ENCODE measurements at regions not wholly inside any gene's neighbourhood (a gene's known extent, or its start where the extent isn't known, plus 50 kb on each side); places are given as distances from the start of the nearest gene placed in this dataset.
A peak's percentile ranks its signal among the peaks of the same experiment; 100 is the strongest.

DNA sequence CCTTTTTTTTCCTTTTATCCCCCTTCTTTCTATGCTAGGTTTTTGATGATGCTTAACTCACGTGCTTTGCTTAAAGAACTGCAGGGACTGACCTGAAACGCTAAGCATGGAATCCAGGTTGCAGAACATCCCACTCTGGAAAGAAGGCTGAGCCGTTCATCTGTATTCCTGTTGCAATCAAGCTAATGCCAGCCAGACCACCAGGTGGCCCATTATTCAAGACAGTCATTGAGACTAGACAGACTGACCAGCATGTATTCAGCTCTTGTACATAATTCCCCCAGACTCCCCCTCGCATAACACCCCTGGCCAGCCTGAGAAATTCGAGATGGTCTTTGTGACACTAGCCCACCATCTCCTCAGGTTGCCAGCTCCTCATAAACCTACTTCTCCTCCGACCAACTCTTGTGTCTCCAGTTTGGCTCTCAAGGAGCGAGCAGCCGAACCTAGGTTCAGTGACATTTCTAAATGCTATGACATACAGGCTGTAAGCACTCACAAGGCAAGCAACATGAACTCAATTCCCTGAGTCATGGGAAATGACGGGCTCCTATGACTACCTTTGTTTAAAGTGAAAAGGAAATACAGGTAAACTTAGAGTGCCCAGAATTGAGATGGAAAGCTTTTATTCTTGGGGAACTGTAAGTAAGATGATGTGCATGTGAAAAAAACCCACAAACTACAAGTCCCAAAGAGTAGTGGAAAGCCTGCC lies 309.3 kb upstream of the CDYL start:
- in situ Hi-C loops (cut with MboI; ENCODE audit: low pct_ligation_motif_present in 1 of 4, low pct_unique_long_range_greater_than_20kb in 1 of 4, low sequenced_read_pairs in 3 of 4) (no loop called here), intact Hi-C loops (cut with DNase I; ENCODE audit: low total_unique reads) (no loop called here)
- DNase-seq: no peak
- 75 to 88% methylated on average over 1 to 9 of the region's 9 CpGs for WGBS, 2 donors (ENCODE audit: low coverage in 1 of 2)
- Histone ChIP-seq H3K27ac (no peak overlapping the region), H3K36me3 (no peaks in the 10 kb centered on the region), H3K9me3 (peaks cover under 1 to 3% of the 10 kb centered on the region in 2 donors), H3K4me3 (no peak overlapping the region), H3K4me1 (no peaks in the 10 kb centered on the region), H3K27me3 (no peaks in the 10 kb centered on the region)
- TF ChIP-seq, protein P1, sequence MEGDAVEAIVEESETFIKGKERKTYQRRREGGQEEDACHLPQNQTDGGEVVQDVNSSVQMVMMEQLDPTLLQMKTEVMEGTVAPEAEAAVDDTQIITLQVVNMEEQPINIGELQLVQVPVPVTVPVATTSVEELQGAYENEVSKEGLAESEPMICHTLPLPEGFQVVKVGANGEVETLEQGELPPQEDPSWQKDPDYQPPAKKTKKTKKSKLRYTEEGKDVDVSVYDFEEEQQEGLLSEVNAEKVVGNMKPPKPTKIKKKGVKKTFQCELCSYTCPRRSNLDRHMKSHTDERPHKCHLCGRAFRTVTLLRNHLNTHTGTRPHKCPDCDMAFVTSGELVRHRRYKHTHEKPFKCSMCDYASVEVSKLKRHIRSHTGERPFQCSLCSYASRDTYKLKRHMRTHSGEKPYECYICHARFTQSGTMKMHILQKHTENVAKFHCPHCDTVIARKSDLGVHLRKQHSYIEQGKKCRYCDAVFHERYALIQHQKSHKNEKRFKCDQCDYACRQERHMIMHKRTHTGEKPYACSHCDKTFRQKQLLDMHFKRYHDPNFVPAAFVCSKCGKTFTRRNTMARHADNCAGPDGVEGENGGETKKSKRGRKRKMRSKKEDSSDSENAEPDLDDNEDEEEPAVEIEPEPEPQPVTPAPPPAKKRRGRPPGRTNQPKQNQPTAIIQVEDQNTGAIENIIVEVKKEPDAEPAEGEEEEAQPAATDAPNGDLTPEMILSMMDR (IDR thresholded peaks at IDR 0.05): no peak
- TF ChIP-seq POLR2A (IDR thresholded peaks at IDR 0.05) (no peak), POLR2AphosphoS5 (IDR thresholded peaks at IDR 0.05) (no peak), EP300 (IDR thresholded peaks at IDR 0.05; ENCODE audit: low read depth) (no peak)

DNA sequence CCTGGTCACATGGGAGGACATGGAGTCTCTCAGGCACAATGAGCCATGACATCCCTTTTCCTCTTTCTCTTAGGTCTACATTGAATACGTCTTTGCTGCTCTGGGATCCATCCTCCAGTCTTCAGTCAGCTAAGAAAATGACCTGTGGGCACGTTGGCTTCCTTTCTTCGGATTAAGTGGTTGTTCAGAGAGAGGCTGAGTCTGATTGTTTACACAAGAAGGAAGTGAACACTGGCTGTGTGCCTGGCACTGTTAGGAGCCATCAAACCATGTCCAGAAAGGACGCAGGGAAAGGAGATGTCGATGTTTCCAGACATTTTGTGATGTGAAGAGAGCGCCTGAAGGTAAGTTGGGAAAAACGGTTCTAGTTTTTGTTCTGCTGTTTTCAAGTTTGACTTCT lies 309.9 kb upstream of the CDYL start:
- Histone ChIP-seq H3K36me3 (no peaks in the 10 kb centered on the region), H3K27me3 (no peaks in the 10 kb centered on the region), H3K27ac (no peak overlapping the region), H3K4me3 (no peak overlapping the region), H3K9me3 (no peaks in the 10 kb centered on the region), H3K4me1 (no peaks in the 10 kb centered on the region)
- TF ChIP-seq, protein P1 (IDR thresholded peaks at IDR 0.05): no peak
- no peak for TF ChIP-seq POLR2A (IDR thresholded peaks at IDR 0.05)
- TF ChIP-seq EP300 (IDR thresholded peaks at IDR 0.05; ENCODE audit: low read depth): no peak
- no peak for TF ChIP-seq POLR2AphosphoS5 (IDR thresholded peaks at IDR 0.05)
- in situ Hi-C loops (cut with MboI; ENCODE audit: low pct_ligation_motif_present in 1 of 4, low pct_unique_long_range_greater_than_20kb in 1 of 4, low sequenced_read_pairs in 3 of 4) (no loop called here), intact Hi-C loops (cut with DNase I; ENCODE audit: low total_unique reads) (no loop called here)
- 31 to 36% methylated on average over 6 to 7 of the region's 7 CpGs for WGBS, 2 donors (ENCODE audit: low coverage in 1 of 2)
- peak; percentile 12 for DNase-seq

DNA sequence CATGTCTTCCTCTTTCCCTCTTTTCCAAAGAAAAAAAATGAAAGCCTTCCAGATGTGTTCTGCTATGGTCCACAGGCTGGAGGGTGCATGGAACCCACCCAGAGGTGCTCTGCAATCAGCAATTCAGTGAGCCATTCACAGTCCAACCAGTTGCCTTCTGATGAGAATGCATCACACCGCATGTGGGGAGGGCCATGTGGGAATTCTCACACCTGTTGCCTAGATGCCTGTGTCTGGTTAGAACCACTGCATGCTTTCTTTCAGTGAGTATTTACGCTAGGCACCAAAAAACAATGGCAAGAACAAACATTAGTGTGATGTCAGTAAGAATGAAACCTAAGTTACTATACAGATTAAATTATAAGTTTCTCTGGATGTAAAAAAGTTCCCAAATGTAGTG lies 311.6 kb upstream of the CDYL start:
- 81 to 88% methylated on average over 2 of the region's 2 CpGs for WGBS, 2 donors (ENCODE audit: low coverage in 1 of 2)
- Histone ChIP-seq H3K4me1 (peaks cover 0 to 7% (median 0%) of the 10 kb centered on the region in 4 donors), H3K4me3 (no peak overlapping the region), H3K27ac (no peak overlapping the region), H3K36me3 (no peaks in the 10 kb centered on the region), H3K9me3 (no peaks in the 10 kb centered on the region), H3K27me3 (no peaks in the 10 kb centered on the region)
- intact Hi-C loops (cut with DNase I; ENCODE audit: low total_unique reads) (no loop called here), in situ Hi-C loops (cut with MboI; ENCODE audit: low pct_ligation_motif_present in 1 of 4, low pct_unique_long_range_greater_than_20kb in 1 of 4, low sequenced_read_pairs in 3 of 4) (no loop called here)
- TF ChIP-seq, protein P1 (IDR thresholded peaks at IDR 0.05): no peak
- TF ChIP-seq EP300 (IDR thresholded peaks at IDR 0.05; ENCODE audit: low read depth): no peak
- no peak for TF ChIP-seq POLR2AphosphoS5 (IDR thresholded peaks at IDR 0.05)
- TF ChIP-seq POLR2A (IDR thresholded peaks at IDR 0.05): no peak
- no peak for DNase-seq

DNA sequence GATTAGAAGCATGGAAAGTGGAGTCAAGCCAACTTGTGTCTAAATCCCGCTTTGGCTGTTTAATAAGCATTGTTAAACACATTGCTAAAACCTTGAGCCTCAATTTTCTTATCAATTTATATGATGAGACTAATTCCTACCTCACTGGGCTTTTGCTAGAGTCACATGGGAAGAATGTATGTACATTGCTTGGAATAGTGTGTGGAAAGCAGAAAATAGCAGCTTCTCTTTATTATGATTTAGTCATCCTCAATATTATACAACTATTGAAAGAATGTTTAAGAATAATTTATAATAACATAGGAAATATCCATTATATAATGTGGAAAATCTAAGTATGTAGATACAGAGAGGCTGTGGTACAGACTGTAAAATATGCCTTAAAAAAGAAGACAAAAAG lies 313.0 kb upstream of the CDYL start:
- H3K36me3 ChIP-seq: no peaks in the 10 kb centered on the region
- in situ Hi-C loops (cut with MboI; ENCODE audit: low pct_ligation_motif_present in 1 of 4, low pct_unique_long_range_greater_than_20kb in 1 of 4, low sequenced_read_pairs in 3 of 4): no loop called here
- no peaks in the 10 kb centered on the region for H3K27me3 ChIP-seq
- no peak overlapping the region for H3K4me3 ChIP-seq
- no peak for DNase-seq
- 67 to 82% methylated on average over 1 of the region's 1 CpG for WGBS, 2 donors (ENCODE audit: low coverage in 1 of 2)
- peaks cover 0 to 7% (median 0%) of the 10 kb centered on the region in 4 donors for H3K4me1 ChIP-seq
- TF ChIP-seq EP300 (IDR thresholded peaks at IDR 0.05; ENCODE audit: low read depth) (no peak), POLR2A (IDR thresholded peaks at IDR 0.05) (no peak), POLR2AphosphoS5 (IDR thresholded peaks at IDR 0.05) (no peak)
- TF ChIP-seq, protein P1 (IDR thresholded peaks at IDR 0.05): no peak
- no peak overlapping the region for H3K27ac ChIP-seq
- intact Hi-C loops (cut with DNase I; ENCODE audit: low total_unique reads): no loop called here
- H3K9me3 ChIP-seq: no peaks in the 10 kb centered on the region

All from transverse colon (tissue), 4 donors.